Amniotic stem cell (primary cell): ENCODE measurements at regions not wholly inside any gene's neighbourhood (a gene's known extent, or its start where the extent isn't known, plus 50 kb on each side); places are given as distances from the start of the nearest gene placed in this dataset.
"Not testable (repeated sequence)": the region's sequence is repeated elsewhere in the genome, so short reads cannot be mapped to it uniquely, and the experiment has no call there.

Experiments
- DNase-seq: peaks from one replicate; lab custom pipeline; 2025; lab: John Stamatoyannopoulos, UW

- not testable (repeated sequence) for DNase-seq
These were observed 916.9 kb downstream of the C4orf33 start for GRCh38 chr4:130012806-130013205.

- no peak for DNase-seq
These were observed 925.8 kb downstream of the C4orf33 start for GRCh38 chr4:130021706-130022105.

- DNase-seq: no peak
These were observed 927.1 kb downstream of the C4orf33 start for GRCh38 chr4:130023088-130023487.

- DNase-seq: no peak
These were observed 929.7 kb downstream of the C4orf33 start for GRCh38 chr4:130025701-130026100.

GRCh38 chr4:130026185-130026584 lies 930.2 kb downstream of the C4orf33 start:
- no peak for DNase-seq

GRCh38 chr4:130027973-130028372 lies 932.0 kb downstream of the C4orf33 start:
- no peak for DNase-seq

- DNase-seq: no peak
These were observed 932.6 kb downstream of the C4orf33 start for GRCh38 chr4:130028552-130028951.

GRCh38 chr4:130029442-130029841 lies 933.5 kb downstream of the C4orf33 start:
- no peak for DNase-seq

GRCh38 chr4:130031858-130032257 lies 935.9 kb downstream of the C4orf33 start:
- DNase-seq: no peak

GRCh38 chr4:130033657-130034056 lies 937.7 kb downstream of the C4orf33 start:
- DNase-seq: not testable (repeated sequence)

GRCh38 chr4:130034876-130035275 lies 938.9 kb downstream of the C4orf33 start:
- DNase-seq: no peak

GRCh38 chr4:130035391-130035790 lies 939.4 kb downstream of the C4orf33 start:
- no peak for DNase-seq

GRCh38 chr4:130037866-130038265 lies 941.9 kb downstream of the C4orf33 start:
- not testable (repeated sequence) for DNase-seq

GRCh38 chr4:130038540-130038939 lies 942.6 kb downstream of the C4orf33 start:
- not testable (repeated sequence) for DNase-seq

- DNase-seq: peak; percentile 23
These were observed 947.8 kb downstream of the C4orf33 start for GRCh38 chr4:130043732-130044160.

GRCh38 chr4:130044788-130045531 lies 949.0 kb downstream of the C4orf33 start:
- no peak for DNase-seq

GRCh38 chr4:130053723-130054122 lies 957.8 kb downstream of the C4orf33 start:
- DNase-seq: no peak

GRCh38 chr4:130054908-130055307 lies 959.0 kb downstream of the C4orf33 start:
- DNase-seq: no peak

- no peak for DNase-seq
These were observed 960.3 kb downstream of the C4orf33 start for GRCh38 chr4:130056286-130056685.

- DNase-seq: no peak
These were observed 968.5 kb downstream of the C4orf33 start for GRCh38 chr4:130064471-130064870.

GRCh38 chr4:130067419-130067818 lies 971.5 kb downstream of the C4orf33 start:
- no peak for DNase-seq

GRCh38 chr4:130068072-130068471 lies 972.1 kb downstream of the C4orf33 start:
- DNase-seq: no peak

GRCh38 chr4:130071746-130072145 lies 975.8 kb downstream of the C4orf33 start:
- no peak for DNase-seq
